ENCODE measurements at regions not wholly inside any gene's neighbourhood (a gene's known extent, or its start where the extent isn't known, plus 50 kb on each side); places are given as distances from the start of the nearest gene placed in this dataset.

GRCh38 chr6:16823718-16824352 is 62.6 kb upstream of the ATXN1 start:
- TF ChIP-seq GATA2 (IDR thresholded peaks at IDR 0.05; ENCODE audit: low read depth, low read length) (no peak), GATA3 (IDR thresholded peaks at IDR 0.05; ENCODE audit: low read depth, low read length) (no peak)
